Peyer's patch (tissue), 4 donors: ENCODE measurements at regions not wholly inside any gene's neighbourhood (a gene's known extent, or its start where the extent isn't known, plus 50 kb on each side); places are given as distances from the start of the nearest gene placed in this dataset.

Experiments used
- DNase-seq, 3 donors: peaks; one replicate each; pipeline ENCODE4 v3.0.0-alpha.2; 2017 to 2019
- H3K27ac ChIP-seq, 4 donors: fragments of 200-600 bp; sonication (generic); one replicate each; pipeline ENCODE4 v1.5.1; 2016 to 2019
- H3K27me3 ChIP-seq, 2 donors: fragments of 200-600 bp; sonication (generic); one replicate each; pipeline ENCODE4 v1.5.1; 2019
- H3K36me3 ChIP-seq, 3 donors: fragments of 200-600 bp; sonication (generic); one replicate each; pipeline ENCODE4 v1.5.1; 2016 to 2019
- H3K4me1 ChIP-seq, 4 donors: fragments of 200-600 bp; sonication (generic); one replicate each; pipeline ENCODE4 v1.5.1; 2016 to 2019
- H3K4me3 ChIP-seq, 4 donors: fragments of 200-600 bp; sonication (generic); 1 replicate in 3 of 4; 2 replicates in 1 of 4; pipeline ENCODE4 v1.5.1; 2016 to 2019; ENCODE audit warnings: mild to moderate bottlenecking in 1 of 4
- H3K9me3 ChIP-seq, 4 donors: fragments of 200-600 bp; sonication (generic); one replicate each; pipeline ENCODE4 v1.5.1; 2016 to 2019; ENCODE audit warnings: mild to moderate bottlenecking in 1 of 4
- CTCF ChIP-seq, 6 experiments: fragments of 450-650 bp in 4 of 6; fragments of 200-600 bp in 2 of 6; sonication (generic) in 1 of 6; IDR thresholded peaks; one replicate each; pipeline ENCODE4 v1.5.1; 2017 to 2019; ENCODE audit warnings: antibody characterized with exemption in 6 of 6, mild to moderate bottlenecking in 3 of 6, moderate library complexity in 1 of 6
- POLR2A ChIP-seq, 2 donors: fragments of 450-650 bp; IDR thresholded peaks; one replicate each; pipeline ENCODE4 v1.5.1; 2017; ENCODE audit warnings: antibody characterized with exemption in 2 of 2, mild to moderate bottlenecking in 2 of 2, moderate library complexity in 2 of 2

DNA sequence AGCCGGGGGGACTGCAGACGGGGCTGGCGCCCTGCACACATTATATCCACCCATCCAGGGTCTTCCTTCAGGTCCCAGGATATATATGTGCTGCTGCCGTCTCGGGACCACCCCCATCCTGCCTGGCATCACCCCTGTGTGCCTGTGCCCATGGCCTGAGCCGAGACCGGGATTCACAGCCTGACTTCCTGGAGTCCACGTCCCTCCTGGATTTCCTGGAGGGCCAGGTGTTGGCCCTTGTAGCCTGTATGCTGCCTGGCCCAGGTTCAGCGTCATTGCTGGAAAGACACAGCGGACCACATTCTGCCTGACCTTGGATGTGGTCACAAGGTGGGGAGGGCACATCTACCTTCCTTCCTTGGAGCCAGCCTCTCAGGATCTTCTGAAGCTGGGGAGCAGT, 551.1 kb downstream of the BRD1 start:
- Histone ChIP-seq H3K36me3 (no peaks in the 10 kb centered on the region), H3K4me3 (no peak overlapping the region), H3K4me1 (no peaks in the 10 kb centered on the region), H3K27ac (no peak overlapping the region), H3K27me3 (no peaks in the 10 kb centered on the region), H3K9me3 (no peaks in the 10 kb centered on the region)
- DNase-seq, result no peak
- TF ChIP-seq POLR2A (IDR thresholded peaks at IDR 0.05) (no peak), CTCF (IDR thresholded peaks at IDR 0.05) (no peak)

DNA sequence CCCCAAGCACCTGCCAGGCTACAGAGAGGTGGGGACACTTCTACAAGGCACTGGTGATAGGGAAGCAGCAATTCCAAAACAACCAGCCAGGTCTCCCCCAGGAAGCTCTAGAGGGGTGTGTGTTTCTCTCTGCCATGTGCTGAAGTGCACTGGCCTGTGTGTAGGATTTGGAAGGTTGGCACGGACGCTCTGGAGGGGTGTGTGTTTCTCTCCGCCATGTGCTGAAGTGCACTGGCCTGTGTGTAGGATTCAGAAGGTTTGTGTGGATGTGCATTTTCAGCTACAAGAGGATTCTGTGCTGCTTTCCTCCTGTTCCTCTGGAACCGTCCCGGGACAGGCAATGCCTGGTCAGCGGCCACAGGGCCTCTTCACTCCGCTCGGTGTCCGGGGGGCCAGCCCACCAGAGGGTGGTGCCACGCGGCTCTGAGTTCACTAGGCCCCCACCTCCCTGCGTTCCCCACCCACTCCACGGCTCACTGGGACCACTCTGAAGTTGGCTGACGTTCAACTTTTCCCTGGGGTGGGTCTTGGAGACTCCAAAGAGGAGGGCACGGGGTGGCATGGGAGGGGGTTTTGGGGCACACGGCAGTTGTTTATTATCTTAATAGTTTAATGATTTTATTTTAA, 552.8 kb downstream of the BRD1 start:
- no peak for DNase-seq

GRCh38 chr22:49272546-49273125, 555.0 kb downstream of the BRD1 start:
- no peak overlapping the region for H3K27ac ChIP-seq

More for the DNA sequence above, 552.8 kb downstream of the BRD1 start:
- Histone ChIP-seq H3K36me3 (no peaks in the 10 kb centered on the region), H3K27ac (no peak overlapping the region), H3K27me3 (no peaks in the 10 kb centered on the region), H3K9me3 (no peaks in the 10 kb centered on the region), H3K4me1 (no peaks in the 10 kb centered on the region), H3K4me3 (no peak overlapping the region)
- no peak for TF ChIP-seq POLR2A (IDR thresholded peaks at IDR 0.05)

GRCh38 chr22:49271831-49272230, 555.8 kb downstream of the BRD1 start:
- DNase-seq, result no peak
- Histone ChIP-seq H3K27ac (no peak overlapping the region), H3K4me1 (no peaks in the 10 kb centered on the region), H3K4me3 (no peak overlapping the region), H3K36me3 (no peaks in the 10 kb centered on the region), H3K9me3 (no peaks in the 10 kb centered on the region), H3K27me3 (no peaks in the 10 kb centered on the region)
- TF ChIP-seq CTCF (IDR thresholded peaks at IDR 0.05), result no peak

More at GRCh38 chr22:49272546-49273125, 555.0 kb downstream of the BRD1 start:
- Histone ChIP-seq H3K4me3 (no peak overlapping the region), H3K36me3 (no peaks in the 10 kb centered on the region), H3K27me3 (no peaks in the 10 kb centered on the region), H3K9me3 (no peaks in the 10 kb centered on the region), H3K4me1 (no peaks in the 10 kb centered on the region)
- DNase-seq, result no peak
- TF ChIP-seq CTCF (IDR thresholded peaks at IDR 0.05) (no peak), POLR2A (IDR thresholded peaks at IDR 0.05) (no peak)

DNA sequence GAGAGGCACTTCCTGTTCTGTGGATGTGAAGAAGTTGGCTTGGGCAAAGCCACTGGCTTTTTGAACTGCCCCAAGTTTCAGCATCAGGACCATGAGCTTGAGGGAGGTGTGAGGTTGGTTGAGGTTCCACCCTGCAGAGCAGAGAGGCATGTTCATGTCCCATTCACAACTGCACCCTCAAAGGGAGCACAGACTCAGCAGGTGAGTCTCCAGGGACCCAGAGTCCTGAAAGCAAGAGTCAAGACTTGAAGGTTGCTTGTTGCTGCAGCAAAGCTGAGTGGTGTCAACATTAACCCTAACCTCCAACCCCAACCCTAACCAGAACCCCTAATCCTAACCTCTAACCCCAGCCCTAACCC, 556.3 kb downstream of the BRD1 start:
- Histone ChIP-seq H3K27me3 (no peaks in the 10 kb centered on the region), H3K4me1 (no peaks in the 10 kb centered on the region), H3K27ac (no peak overlapping the region), H3K4me3 (no peak overlapping the region), H3K9me3 (no peaks in the 10 kb centered on the region), H3K36me3 (no peaks in the 10 kb centered on the region)
- no peak for DNase-seq
- TF ChIP-seq POLR2A (IDR thresholded peaks at IDR 0.05), result no peak
- no peak for TF ChIP-seq CTCF (IDR thresholded peaks at IDR 0.05)

- Histone ChIP-seq H3K27me3 (no peaks in the 10 kb centered on the region), H3K4me1 (no peaks in the 10 kb centered on the region), H3K4me3 (no peak overlapping the region), H3K9me3 (no peaks in the 10 kb centered on the region), H3K36me3 (no peaks in the 10 kb centered on the region), H3K27ac (no peak overlapping the region)
- DNase-seq, result no peak
- TF ChIP-seq CTCF (IDR thresholded peaks at IDR 0.05) (no peak), POLR2A (IDR thresholded peaks at IDR 0.05) (no peak)
These were observed 556.9 kb downstream of the BRD1 start for GRCh38 chr22:49270595-49271368.
